Stimulated activated naive CD8-positive, alpha-beta T cell treated with anti-CD3 and anti-CD28 coated beads, Interleukin-15, amount 100 ng/mL, for 72 hours (primary cell): ENCODE measurements at regions not wholly inside any gene's neighbourhood (a gene's known extent, or its start where the extent isn't known, plus 50 kb on each side); places are given as distances from the start of the nearest gene placed in this dataset.
A peak's percentile ranks its signal among the peaks of the same experiment; 100 is the strongest.

Source experiments
- ATAC-seq: fragments of 150-1000 bp; cut with Tn5 transposase; 2 replicates; pipeline ENCODE4 v1.10.0; 2021; ENCODE audit warnings: mild to moderate bottlenecking, moderate library complexity
- DNase-seq, 2 donors: peaks; one replicate each; pipeline ENCODE4 v3.0.0; 2021 to 2022
- H3K27ac Mint-ChIP-seq, 2 donors: one replicate each; pipeline ENCODE4 v1.8.0; 2022; ENCODE audit warnings: mild to moderate bottlenecking in 2 of 2, mixed read lengths in 2 of 2, moderate library complexity in 2 of 2
- H3K27me3 Mint-ChIP-seq: one replicate; pipeline ENCODE4 v1.8.0; 2022; ENCODE audit warnings: mixed read lengths
- H3K4me1 Mint-ChIP-seq: one replicate; pipeline ENCODE4 v1.8.0; 2022; ENCODE audit warnings: mild to moderate bottlenecking, mixed read lengths
- H3K4me3 Mint-ChIP-seq, 2 donors: one replicate each; pipeline ENCODE4 v1.8.0; 2022; ENCODE audit warnings: mild to moderate bottlenecking in 2 of 2, mixed read lengths in 2 of 2, moderate library complexity in 1 of 2
- H3K9me3 Mint-ChIP-seq, 2 donors: one replicate each; pipeline ENCODE4 v1.8.0; 2022; ENCODE audit warnings: mixed read lengths in 2 of 2

DNA sequence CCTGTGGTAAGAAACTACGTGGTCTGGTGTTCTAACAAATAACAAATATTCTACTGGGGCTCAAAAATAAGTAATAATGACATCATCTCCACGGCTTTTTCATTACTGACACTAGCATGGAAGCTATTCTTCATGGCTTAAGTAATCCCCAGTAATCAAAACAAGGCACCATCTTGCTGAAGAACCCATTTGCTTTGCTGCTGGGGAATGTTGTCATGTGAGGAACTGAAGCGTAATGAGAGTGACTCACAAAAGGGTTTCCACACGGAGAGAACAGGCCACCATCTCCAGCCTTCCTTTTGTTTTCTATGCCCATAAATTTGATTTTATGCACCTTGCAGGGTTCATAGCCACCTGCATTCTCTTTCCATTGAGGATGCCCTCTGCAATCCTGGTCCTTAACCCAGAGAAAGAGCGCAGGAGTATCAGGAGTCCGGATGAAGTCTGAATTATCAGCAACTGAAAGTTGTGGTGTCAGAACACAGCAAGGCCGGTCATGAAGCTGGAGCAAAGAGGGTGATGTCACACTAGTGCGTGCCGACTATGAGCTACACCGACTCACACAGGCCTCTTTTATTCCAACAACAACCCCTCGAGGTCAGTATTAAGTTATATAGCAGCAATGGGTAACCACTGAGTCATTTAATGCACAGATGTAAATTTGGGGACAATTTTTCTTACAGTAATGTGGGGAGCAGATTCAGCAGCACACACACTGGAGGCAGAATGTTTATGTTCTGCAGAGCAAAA is 173.7 kb upstream of the SSTR4 start:
- Mint-ChIP-seq H3K4me3 (no peak overlapping the region), H3K4me1 (no peaks in the 10 kb centered on the region), H3K27ac (no peak overlapping the region), H3K27me3 (no peaks in the 10 kb centered on the region), H3K9me3 (peaks cover 0 to 5% of the 10 kb centered on the region in 2 donors)
- no peak for DNase-seq
- ATAC-seq, result no peak

DNA sequence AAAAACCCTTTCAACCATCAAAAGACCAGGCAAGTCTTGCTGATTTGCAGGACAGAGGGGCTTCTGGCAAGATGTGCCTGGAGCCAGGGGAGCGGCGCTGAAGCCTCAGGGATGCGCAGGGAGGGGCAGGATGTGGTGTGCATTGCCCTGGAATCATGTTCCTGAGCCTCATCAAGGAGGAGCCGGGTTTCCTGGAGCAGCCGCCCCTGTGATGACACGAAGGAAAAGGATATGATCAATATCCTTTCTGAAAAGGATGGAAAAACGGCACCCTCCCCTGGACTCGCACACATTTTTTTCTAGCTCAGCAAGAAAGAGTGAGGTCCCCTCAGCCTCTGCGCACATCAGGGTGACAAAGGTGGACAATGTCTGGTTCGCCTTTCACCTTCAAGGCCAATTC is 173.1 kb upstream of the SSTR4 start:
- no peaks in the 10 kb centered on the region for H3K27me3 Mint-ChIP-seq
- no peak for ATAC-seq
- no peak overlapping the region for H3K4me3 Mint-ChIP-seq
- no peak for DNase-seq
- H3K4me1 Mint-ChIP-seq, result no peaks in the 10 kb centered on the region
- peaks cover 0 to 5% of the 10 kb centered on the region in 2 donors for H3K9me3 Mint-ChIP-seq
- no peak overlapping the region for H3K27ac Mint-ChIP-seq

DNA sequence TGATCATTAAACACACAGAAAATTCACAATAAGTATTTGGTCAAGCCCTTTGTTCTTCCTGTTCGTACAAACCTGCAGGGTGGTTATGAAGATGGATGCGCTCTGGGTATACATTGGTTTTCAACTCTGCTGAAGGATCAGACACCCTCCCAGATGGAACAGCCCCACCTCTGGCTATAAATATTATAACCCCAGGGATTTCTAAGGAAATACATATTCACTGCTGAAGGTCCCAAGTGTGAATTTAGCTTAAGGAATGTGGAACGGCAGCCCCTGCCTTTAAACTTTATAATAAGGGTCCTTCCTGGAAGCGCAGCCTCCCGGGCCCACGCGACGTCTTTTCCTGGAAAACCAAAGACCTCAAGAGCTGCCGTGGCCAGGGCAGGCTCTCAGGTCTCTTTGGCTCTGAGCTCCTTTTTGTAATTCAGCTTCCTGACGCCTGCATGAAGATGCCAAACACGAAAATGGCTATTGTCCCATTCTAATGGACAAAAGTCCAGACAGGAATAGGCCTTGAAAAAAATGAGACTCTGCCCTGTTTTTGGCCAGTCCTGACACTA is 172.4 kb upstream of the SSTR4 start:
- H3K9me3 Mint-ChIP-seq, result peaks cover 0 to 5% of the 10 kb centered on the region in 2 donors
- H3K27me3 Mint-ChIP-seq, result no peaks in the 10 kb centered on the region
- no peak for DNase-seq
- H3K4me3 Mint-ChIP-seq, result no peak overlapping the region
- no peaks in the 10 kb centered on the region for H3K4me1 Mint-ChIP-seq
- H3K27ac Mint-ChIP-seq, result no peak overlapping the region
- no peak for ATAC-seq

DNA sequence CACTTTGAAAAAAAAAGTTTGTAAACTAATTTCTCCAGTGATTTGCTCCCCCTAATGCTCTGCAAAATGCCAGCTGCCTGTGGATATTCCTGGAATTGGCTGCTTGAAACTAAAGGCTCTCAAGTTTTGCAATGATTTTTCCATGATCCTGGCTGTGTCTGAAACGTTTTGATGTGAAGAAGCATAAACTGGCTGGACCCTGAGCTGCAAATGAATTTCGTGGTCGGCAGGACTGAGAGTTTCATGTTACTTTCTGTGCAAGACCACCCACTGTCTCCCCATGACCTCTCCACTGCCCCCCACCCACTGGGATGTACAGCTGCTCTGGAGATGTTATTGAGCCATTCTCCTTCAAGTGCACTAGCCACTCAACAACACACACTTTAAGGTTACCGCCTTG is 171.3 kb upstream of the SSTR4 start:
- Mint-ChIP-seq H3K27ac (no peak overlapping the region), H3K4me1 (no peaks in the 10 kb centered on the region), H3K4me3 (no peak overlapping the region), H3K9me3 (no peaks in the 10 kb centered on the region), H3K27me3 (no peaks in the 10 kb centered on the region)
- ATAC-seq (no peak), DNase-seq (no peak)

DNA sequence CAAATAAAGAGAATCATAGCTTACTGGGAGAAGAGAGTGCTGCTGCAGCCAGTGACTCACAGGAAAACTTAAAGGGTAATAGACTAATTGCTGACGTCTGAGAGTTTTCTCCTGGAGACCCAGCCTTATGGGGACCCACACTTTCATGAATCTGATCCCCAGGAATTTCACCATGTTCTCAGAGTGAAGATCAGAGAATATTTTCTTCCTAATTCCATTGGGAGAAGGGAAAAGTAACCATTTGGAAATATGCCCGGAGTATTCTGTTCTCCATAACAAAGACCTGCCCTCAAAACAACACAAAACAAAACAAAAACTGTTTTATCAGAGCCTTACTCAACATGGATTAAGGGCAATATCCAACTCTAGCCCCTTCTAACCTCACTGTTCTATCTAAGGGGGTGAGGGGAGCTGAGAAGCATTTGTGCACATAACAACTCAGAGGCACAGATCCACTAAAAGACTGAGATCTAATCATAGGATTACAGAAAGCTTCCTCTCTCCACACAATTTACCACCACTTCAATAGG is 168.2 kb upstream of the SSTR4 start:
- Mint-ChIP-seq H3K4me3 (no peak overlapping the region), H3K27ac (no peak overlapping the region), H3K27me3 (no peaks in the 10 kb centered on the region), H3K9me3 (no peaks in the 10 kb centered on the region), H3K4me1 (no peaks in the 10 kb centered on the region)
- ATAC-seq (no peak), DNase-seq (no peak)

DNA sequence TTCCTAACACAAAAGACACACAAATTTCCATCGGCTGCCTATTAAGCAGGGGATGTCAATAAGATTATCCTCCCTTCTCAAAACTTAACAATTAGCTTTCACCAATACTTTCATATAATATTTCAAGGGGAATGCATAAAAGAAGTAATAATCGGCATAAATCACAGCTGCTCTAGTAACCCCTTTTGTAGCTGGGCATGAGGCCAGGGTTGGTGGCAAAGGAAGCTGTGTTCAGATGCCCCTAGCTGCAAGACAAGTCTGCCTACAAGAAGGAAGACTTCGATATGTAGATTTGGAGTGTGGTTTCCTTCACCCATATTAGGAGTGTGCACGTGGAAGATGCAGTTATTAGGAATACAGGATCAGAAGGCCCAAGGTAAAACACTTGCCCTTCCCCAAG is 156.9 kb upstream of the SSTR4 start:
- H3K4me3 Mint-ChIP-seq, result no peak overlapping the region
- no peak for ATAC-seq

DNA sequence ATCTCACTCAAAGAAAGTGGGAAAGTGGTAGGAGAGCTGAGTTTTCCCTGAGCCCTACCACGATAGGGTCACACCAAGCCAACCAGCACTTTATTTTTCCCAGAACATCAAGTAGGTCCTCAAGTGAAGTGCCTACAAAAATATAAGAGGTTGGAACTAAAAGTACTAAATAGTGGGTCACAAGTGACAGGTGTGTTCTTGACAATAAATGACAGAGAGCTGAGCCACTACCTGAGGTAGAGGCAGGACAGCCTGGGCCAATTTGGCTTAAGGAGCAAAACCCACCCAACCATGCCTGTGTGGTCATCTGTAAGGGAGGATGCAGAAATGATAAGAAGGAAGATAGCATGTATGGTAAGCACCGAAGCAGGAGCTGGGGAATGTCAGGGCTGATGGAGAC is 154.8 kb upstream of the SSTR4 start:
- no peak for DNase-seq
- H3K27ac Mint-ChIP-seq, result no peak overlapping the region
- H3K4me1 Mint-ChIP-seq, result no peaks in the 10 kb centered on the region
- peaks cover 0 to 10% of the 10 kb centered on the region in 2 donors for H3K9me3 Mint-ChIP-seq
- no peak overlapping the region for H3K4me3 Mint-ChIP-seq
- no peaks in the 10 kb centered on the region for H3K27me3 Mint-ChIP-seq
- no peak for ATAC-seq

More for the DNA sequence above, 156.9 kb upstream of the SSTR4 start:
- Mint-ChIP-seq H3K4me1 (no peaks in the 10 kb centered on the region), H3K27ac (no peak overlapping the region), H3K9me3 (peaks cover 0 to 10% of the 10 kb centered on the region in 2 donors), H3K27me3 (no peaks in the 10 kb centered on the region)
- no peak for DNase-seq

DNA sequence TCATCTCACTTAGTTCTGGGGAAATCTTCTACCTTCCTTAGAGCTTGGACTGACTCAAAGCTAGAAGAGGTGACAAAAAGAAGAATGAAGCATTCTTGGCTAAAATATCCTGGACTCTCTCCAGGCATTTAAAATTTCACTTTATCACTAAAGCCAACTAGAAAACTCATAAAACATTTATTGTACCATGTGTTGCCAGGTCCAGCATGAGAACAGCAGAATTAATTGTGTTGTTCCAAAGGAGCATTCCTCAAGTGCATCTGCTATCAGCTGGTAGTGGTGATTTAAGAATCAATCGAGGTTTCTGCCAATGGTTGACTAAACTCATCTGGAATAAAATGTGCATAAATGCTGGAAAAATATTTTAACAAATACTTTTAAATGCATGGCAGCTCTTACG is 147.3 kb upstream of the SSTR4 start:
- H3K4me1 Mint-ChIP-seq, result no peaks in the 10 kb centered on the region
- H3K27ac Mint-ChIP-seq, result no peak overlapping the region
- H3K27me3 Mint-ChIP-seq, result peaks cover 7% of the 10 kb centered on the region
- ATAC-seq (no peak), DNase-seq (no peak)
- H3K4me3 Mint-ChIP-seq, result no peak overlapping the region
- H3K9me3 Mint-ChIP-seq, result peaks cover 9 to 12% of the 10 kb centered on the region in 2 donors

DNA sequence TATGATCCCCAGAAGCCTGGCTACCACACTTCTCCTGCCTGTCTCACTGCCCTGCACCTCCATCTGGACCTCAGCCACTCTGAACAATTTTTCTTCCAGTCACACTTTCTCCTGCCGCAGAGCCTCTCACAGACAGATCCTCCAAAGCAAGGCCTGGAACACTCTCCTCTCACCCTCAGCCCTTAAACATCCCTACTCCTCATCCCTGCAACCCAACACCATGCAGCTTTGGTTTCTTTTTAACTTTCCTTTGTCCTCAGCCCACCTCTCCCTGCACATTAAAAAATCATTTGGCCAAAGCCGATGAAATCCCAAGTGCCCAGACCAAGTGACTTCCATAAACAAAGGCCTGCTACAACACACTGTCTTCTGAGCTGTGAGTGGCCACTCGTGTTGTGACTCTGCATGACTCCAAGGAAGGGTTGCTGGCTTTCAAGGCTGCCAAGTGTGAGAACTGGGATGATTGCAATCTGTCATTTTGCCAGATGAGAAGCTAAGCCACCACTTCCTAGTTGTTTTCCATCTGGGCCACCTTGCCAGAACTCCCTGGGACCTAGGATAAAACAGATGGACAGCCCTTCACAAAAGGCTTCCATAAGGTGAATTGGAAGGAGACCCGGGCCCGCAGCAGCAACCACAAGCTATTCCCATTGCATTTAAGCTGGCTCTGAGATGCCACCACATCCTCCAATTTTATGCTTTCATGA is 144.4 kb upstream of the SSTR4 start:
- ATAC-seq (no peak), DNase-seq (no peak)
- peaks cover 9 to 12% of the 10 kb centered on the region in 2 donors for H3K9me3 Mint-ChIP-seq
- H3K4me1 Mint-ChIP-seq, result no peaks in the 10 kb centered on the region
- no peak overlapping the region for H3K4me3 Mint-ChIP-seq
- H3K27me3 Mint-ChIP-seq, result peaks cover 7% of the 10 kb centered on the region
- H3K27ac Mint-ChIP-seq, result peak overlapping the region in 1 of 2 donors; percentile 3

DNA sequence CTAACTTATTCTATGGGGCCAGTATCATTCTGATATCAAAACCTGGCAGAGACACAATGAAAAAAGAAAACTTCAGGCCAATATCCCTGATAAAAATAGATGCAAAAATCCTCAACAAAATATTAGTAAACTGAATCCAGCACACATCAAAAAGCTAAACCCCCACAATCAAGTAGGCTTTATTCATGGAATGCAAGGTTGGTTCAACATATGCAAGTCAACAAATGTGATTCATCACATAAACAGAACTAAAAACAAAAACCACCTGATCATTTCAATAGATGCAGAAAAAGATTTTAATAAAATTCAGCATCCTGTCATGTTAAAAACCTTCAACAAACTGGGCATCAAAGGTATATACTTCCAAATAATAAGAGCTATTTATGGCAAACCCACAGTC is 133.9 kb upstream of the SSTR4 start:
- Mint-ChIP-seq H3K4me1 (no peaks in the 10 kb centered on the region), H3K27me3 (no peaks in the 10 kb centered on the region), H3K9me3 (peaks cover 20 to 37% of the 10 kb centered on the region in 2 donors), H3K27ac (no peak overlapping the region), H3K4me3 (no peak overlapping the region)
- ATAC-seq (no peak), DNase-seq (no peak)

DNA sequence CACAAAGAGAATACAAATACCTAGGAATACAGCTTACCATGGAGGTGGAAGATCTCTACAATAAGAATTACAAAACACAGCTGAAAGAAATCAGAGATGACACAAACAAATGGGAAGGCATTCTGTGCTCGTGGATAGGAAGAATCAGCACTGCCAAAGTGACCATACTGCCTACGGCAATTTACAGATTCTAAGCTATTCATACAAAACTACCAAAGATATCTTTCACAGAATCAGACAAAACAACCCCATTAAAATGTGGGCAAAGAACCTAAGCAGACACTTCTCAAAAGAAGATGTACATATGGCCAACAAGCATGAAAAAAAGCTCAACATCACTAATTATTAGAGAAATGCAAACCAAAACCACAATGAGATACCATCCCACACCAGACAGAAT is 133.2 kb upstream of the SSTR4 start:
- Mint-ChIP-seq H3K27ac (no peak overlapping the region), H3K9me3 (peaks cover 20 to 37% of the 10 kb centered on the region in 2 donors), H3K4me1 (no peaks in the 10 kb centered on the region), H3K4me3 (no peak overlapping the region), H3K27me3 (no peaks in the 10 kb centered on the region)
- DNase-seq (no peak), ATAC-seq (no peak)

DNA sequence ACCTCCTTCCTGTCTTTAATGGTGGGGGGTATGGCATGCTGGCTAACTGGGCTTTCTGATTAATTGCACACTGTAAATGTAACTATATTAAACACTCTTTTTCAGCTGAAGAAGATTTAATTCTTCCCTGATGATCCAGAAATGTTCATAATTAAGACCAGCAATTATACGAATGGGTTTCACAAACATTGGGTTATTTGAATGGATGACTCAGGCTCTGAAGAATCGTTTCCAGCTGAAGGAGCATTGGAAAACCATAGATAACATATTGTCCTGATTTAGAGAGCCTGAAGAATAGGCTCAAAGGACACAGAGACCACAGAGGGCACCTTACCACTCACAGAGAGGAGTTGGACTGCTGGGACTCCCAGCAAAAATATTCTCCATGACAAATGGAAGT is 130.7 kb upstream of the SSTR4 start:
- Mint-ChIP-seq H3K4me1 (no peaks in the 10 kb centered on the region), H3K27me3 (no peaks in the 10 kb centered on the region), H3K27ac (no peak overlapping the region), H3K9me3 (peaks cover 20 to 35% of the 10 kb centered on the region in 2 donors), H3K4me3 (no peak overlapping the region)
- DNase-seq (no peak), ATAC-seq (no peak)

DNA sequence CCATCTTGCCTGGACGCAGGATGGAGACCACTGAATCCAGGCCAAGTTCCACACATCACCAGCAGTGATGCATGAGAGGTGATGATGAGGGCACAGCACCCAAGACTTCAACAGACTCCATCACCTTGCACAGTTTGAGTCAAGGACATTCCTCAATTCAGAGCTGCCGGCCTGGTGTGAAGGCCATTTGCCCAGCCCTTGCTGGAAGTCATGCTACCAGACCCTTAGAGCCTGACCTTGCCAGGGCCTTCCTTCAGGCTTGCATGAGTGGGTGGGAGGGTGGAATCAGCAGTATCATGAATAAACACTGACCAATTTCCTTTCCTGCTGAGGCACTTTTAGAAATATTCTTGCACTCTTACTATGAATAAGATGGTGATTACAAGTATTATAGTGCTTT is 130.2 kb upstream of the SSTR4 start:
- ATAC-seq (no peak), DNase-seq (no peak)
- H3K9me3 Mint-ChIP-seq, result peaks cover 20 to 30% of the 10 kb centered on the region in 2 donors
- no peak overlapping the region for H3K27ac Mint-ChIP-seq
- no peaks in the 10 kb centered on the region for H3K4me1 Mint-ChIP-seq
- H3K4me3 Mint-ChIP-seq, result no peak overlapping the region
- no peaks in the 10 kb centered on the region for H3K27me3 Mint-ChIP-seq

DNA sequence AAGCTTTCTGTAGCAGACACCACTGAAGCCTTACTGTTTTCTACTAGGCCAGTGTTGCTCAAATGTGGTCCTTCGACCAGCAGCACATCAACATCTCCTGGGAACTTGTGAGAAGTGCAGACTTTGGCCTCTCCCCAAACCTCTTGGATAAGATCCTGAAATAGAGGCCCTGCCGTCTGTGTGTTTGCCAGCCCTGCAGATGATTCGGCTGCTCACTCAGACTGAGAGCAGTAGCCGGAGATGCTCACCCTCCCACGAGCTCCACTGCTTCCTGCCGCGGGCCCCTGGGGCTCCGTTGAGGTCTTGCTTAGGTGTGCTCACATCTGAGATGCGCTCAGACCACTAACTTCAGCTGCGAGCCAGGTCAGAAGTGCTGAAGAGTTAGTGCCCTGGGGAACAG is 129.5 kb upstream of the SSTR4 start:
- H3K27ac Mint-ChIP-seq, result no peak overlapping the region
- DNase-seq (no peak), ATAC-seq (no peak)
- no peaks in the 10 kb centered on the region for H3K27me3 Mint-ChIP-seq
- H3K4me1 Mint-ChIP-seq, result no peaks in the 10 kb centered on the region
- no peak overlapping the region for H3K4me3 Mint-ChIP-seq
- H3K9me3 Mint-ChIP-seq, result peaks cover 12 to 22% of the 10 kb centered on the region in 2 donors

DNA sequence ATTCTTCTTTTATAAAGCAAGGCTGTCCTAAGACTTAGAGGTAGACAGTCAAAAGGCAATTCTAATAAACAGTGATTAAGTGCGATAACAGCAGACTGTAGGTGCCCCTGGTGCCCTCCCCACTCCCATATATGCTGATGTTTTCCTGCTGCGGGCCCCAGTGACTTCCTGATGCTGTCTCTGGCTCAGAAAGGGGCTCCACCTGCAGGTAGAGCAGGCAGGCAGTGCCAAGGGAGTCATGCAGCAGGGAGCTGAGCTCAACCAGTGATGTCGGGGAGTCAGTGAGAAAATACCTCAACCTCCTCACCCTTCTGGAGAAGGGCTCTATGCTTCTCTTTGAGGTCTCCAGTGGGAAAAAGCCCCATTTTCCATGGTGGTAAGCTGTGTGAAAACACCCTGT is 126.7 kb upstream of the SSTR4 start:
- no peak overlapping the region for H3K27ac Mint-ChIP-seq
- no peaks in the 10 kb centered on the region for H3K4me1 Mint-ChIP-seq
- H3K9me3 Mint-ChIP-seq, result no peaks in the 10 kb centered on the region
- no peak overlapping the region for H3K4me3 Mint-ChIP-seq
- H3K27me3 Mint-ChIP-seq, result no peaks in the 10 kb centered on the region
- no peak for ATAC-seq
- no peak for DNase-seq

DNA sequence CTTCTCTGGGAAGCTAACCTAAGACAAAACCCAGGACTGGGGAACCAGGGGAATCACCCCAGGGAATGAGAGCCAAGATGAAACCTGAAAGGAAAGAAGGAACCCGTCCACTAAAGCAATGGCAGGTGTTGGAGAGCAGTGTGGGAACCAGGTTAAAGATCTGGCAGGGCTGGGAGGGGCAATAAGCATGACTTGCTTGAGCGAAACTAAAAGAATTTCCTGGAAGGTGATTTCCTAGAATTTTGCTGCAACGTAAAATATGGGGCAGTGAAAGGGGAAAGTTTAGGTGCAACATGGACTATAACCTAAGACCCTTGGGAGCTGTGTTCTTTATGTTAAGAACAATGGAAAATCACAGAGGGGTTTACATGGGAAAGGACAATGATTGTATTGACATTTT is 126.2 kb upstream of the SSTR4 start:
- ATAC-seq (no peak), DNase-seq (no peak)
- H3K4me3 Mint-ChIP-seq, result no peak overlapping the region
- no peaks in the 10 kb centered on the region for H3K27me3 Mint-ChIP-seq
- H3K4me1 Mint-ChIP-seq, result no peaks in the 10 kb centered on the region
- peaks cover 4% of the 10 kb centered on the region in 2 donors for H3K9me3 Mint-ChIP-seq
- no peak overlapping the region for H3K27ac Mint-ChIP-seq
